Type B pancreatic cell (in vitro differentiated cells): ENCODE measurements at regions not wholly inside any gene's neighbourhood (a gene's known extent, or its start where the extent isn't known, plus 50 kb on each side); places are given as distances from the start of the nearest gene placed in this dataset.

Source experiments
- DNase-seq: peaks from one replicate; pipeline ENCODE4 v3.0.0; 2021; ENCODE audit warnings: mixed read lengths; ENCODE audit not compliant: unreplicated experiment; ENCODE audit errors: extremely low spot score
- H3K27ac Mint-ChIP-seq: 2 replicates; pipeline ENCODE4 v1.8.0; 2021; ENCODE audit warnings: mild to moderate bottlenecking, mixed read lengths
- H3K27me3 Mint-ChIP-seq: 2 replicates; pipeline ENCODE4 v1.8.0; 2021; ENCODE audit warnings: mixed read lengths
- H3K36me3 Mint-ChIP-seq: 2 replicates; pipeline ENCODE4 v1.8.0; 2021; ENCODE audit warnings: mixed read lengths
- H3K4me1 Mint-ChIP-seq: one replicate; pipeline ENCODE4 v1.8.0; 2021; ENCODE audit warnings: mixed read lengths; ENCODE audit not compliant: unreplicated experiment
- H3K4me3 Mint-ChIP-seq: 2 replicates; pipeline ENCODE4 v1.8.0; 2021; ENCODE audit warnings: mild to moderate bottlenecking, mixed read lengths
- H3K9me3 Mint-ChIP-seq: 2 replicates; pipeline ENCODE4 v1.8.0; 2021; ENCODE audit warnings: mixed read lengths
- TF ChIP-seq, protein P1 (sequence below): fragments of 200-600 bp; sonication (generic); conservative IDR thresholded peaks from 2 replicates; pipeline ENCODE4 v1.5.0; 2021; ENCODE audit warnings: antibody characterized with exemption, mild to moderate bottlenecking

DNA sequence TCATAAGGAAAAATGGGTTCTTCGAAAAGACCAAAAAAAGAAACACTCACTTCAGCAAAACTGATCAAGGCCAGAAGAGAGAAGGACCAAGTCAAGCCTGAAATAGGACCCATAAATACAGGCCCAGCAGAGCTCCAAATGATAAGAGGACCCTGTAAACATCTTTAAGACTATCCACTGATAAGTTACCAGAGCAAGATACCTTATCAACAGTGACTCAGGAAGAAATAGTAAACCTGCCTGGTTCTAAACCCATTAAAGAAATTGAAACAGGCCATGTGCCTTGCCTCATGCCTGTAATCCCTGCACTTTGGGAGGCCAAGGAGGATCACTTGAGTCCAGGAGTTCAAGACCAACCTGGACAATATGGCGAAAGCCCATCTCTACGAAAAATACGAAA is 81.8 kb upstream of the ERRFI1 start:
- H3K9me3 Mint-ChIP-seq: peaks cover 25% of the 10 kb centered on the region
- no peak for DNase-seq
- peak overlapping the region; percentile 17 for H3K27ac Mint-ChIP-seq

DNA sequence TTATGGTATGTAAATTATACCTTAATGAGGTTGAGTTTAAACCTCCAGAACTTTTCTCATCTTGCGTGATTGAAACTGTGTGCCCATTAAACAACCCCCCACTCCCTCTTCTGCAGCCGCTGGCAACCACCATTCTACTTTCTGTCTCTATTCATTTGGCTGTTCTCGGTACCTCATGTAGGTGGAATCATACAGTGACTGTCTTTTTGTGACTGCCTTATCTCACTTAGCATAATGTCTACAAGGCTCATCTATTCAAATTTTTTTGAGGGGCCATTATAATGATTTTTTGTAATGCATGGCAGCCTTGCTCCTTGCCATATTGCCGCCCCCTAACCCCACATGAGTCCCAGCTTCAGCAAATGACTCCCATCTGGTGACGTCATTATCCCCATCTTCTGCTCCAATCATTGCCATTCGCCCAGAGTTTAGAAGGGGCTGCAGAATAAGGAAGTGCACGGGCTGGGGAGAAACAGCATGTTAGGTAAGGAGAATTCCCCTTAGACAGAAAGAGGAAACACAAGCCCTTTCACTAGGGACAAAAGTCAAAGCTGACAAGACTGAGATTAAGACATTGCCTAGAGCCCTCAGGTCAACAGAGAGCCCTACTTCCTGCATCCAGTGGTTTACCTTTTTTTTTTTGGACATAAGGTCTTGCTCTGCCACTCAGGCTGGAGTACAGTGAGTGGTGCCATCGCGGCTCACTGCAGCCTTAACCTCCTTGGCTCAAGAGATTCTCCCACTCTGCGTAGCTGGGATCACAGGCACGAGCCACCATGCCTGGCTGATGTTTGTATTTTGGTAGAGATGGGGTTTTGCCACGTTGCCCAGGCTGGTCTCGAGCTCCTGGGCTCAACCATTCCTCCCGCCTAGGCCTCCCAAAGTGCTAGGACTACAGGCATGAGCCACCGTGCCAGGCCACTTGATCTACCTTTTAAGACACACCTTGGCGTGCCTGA is 78.4 kb upstream of the ERRFI1 start:
- no peaks in the 10 kb centered on the region for H3K27me3 Mint-ChIP-seq
- H3K27ac Mint-ChIP-seq: no peak overlapping the region

More for the DNA sequence above, 81.8 kb upstream of the ERRFI1 start:
- TF ChIP-seq, protein P1, sequence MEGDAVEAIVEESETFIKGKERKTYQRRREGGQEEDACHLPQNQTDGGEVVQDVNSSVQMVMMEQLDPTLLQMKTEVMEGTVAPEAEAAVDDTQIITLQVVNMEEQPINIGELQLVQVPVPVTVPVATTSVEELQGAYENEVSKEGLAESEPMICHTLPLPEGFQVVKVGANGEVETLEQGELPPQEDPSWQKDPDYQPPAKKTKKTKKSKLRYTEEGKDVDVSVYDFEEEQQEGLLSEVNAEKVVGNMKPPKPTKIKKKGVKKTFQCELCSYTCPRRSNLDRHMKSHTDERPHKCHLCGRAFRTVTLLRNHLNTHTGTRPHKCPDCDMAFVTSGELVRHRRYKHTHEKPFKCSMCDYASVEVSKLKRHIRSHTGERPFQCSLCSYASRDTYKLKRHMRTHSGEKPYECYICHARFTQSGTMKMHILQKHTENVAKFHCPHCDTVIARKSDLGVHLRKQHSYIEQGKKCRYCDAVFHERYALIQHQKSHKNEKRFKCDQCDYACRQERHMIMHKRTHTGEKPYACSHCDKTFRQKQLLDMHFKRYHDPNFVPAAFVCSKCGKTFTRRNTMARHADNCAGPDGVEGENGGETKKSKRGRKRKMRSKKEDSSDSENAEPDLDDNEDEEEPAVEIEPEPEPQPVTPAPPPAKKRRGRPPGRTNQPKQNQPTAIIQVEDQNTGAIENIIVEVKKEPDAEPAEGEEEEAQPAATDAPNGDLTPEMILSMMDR: no peak
- H3K36me3 Mint-ChIP-seq: peaks cover 4% of the 10 kb centered on the region
- H3K27me3 Mint-ChIP-seq: no peaks in the 10 kb centered on the region
- H3K4me3 Mint-ChIP-seq: no peak overlapping the region
- peaks cover 6% of the 10 kb centered on the region for H3K4me1 Mint-ChIP-seq

GRCh38 chr1:8097908-8098307 is 71.8 kb upstream of the ERRFI1 start:
- H3K4me3 Mint-ChIP-seq: peak overlapping the region; percentile 12
- no peaks in the 10 kb centered on the region for H3K36me3 Mint-ChIP-seq
- no peak for DNase-seq
- H3K27ac Mint-ChIP-seq: peak overlapping the region; percentile 89
- no peaks in the 10 kb centered on the region for H3K27me3 Mint-ChIP-seq
- H3K4me1 Mint-ChIP-seq: peaks cover 42% of the 10 kb centered on the region
- H3K9me3 Mint-ChIP-seq: peaks cover 4% of the 10 kb centered on the region
- TF ChIP-seq, protein P1: no peak

More for the DNA sequence above, 78.4 kb upstream of the ERRFI1 start:
- Mint-ChIP-seq H3K4me3 (no peak overlapping the region), H3K36me3 (peaks cover 4% of the 10 kb centered on the region), H3K9me3 (peaks cover 22% of the 10 kb centered on the region), H3K4me1 (peaks cover 6% of the 10 kb centered on the region)
- TF ChIP-seq, protein P1: no peak
- no peak for DNase-seq

DNA sequence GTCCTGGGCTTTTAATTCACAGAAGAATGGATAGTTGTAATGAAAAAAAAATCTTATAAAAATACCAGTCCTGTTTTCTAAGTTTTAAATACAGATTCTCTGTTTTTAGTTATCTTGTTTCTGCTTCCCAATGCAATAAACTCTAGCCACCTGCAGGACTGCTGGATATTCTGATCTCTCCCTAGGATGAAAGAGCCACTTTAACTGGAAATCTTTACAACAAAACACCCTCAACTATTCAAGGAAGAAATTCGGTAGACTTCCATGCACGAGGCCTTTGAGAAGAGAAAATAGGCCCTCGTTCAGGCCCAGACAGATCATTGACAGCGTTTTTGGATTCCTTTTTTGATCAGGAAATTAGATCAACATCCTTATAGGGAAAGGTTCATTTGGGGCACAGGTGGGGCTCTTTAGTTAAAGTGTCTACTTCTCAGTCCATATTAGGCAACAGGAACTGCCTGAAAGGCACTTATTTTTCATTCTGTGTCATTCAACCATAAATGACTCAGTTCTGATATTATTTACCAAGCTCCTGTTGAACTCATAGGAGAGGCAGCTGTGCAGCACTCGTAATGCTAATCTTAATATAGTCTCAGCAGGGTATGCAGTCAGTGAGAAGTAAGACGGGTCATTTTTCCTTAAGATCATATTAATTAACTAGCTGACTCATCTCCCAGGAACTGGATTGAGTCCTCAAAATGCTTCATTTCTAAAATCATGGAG is 71.1 kb upstream of the ERRFI1 start:
- Mint-ChIP-seq H3K9me3 (peaks cover 4% of the 10 kb centered on the region), H3K4me3 (peak overlapping the region; percentile 12), H3K36me3 (no peaks in the 10 kb centered on the region), H3K4me1 (peaks cover 49% of the 10 kb centered on the region), H3K27me3 (peaks cover 4% of the 10 kb centered on the region), H3K27ac (peak overlapping the region; percentile 89)
- DNase-seq: no peak
- TF ChIP-seq, protein P1: no peak

DNA sequence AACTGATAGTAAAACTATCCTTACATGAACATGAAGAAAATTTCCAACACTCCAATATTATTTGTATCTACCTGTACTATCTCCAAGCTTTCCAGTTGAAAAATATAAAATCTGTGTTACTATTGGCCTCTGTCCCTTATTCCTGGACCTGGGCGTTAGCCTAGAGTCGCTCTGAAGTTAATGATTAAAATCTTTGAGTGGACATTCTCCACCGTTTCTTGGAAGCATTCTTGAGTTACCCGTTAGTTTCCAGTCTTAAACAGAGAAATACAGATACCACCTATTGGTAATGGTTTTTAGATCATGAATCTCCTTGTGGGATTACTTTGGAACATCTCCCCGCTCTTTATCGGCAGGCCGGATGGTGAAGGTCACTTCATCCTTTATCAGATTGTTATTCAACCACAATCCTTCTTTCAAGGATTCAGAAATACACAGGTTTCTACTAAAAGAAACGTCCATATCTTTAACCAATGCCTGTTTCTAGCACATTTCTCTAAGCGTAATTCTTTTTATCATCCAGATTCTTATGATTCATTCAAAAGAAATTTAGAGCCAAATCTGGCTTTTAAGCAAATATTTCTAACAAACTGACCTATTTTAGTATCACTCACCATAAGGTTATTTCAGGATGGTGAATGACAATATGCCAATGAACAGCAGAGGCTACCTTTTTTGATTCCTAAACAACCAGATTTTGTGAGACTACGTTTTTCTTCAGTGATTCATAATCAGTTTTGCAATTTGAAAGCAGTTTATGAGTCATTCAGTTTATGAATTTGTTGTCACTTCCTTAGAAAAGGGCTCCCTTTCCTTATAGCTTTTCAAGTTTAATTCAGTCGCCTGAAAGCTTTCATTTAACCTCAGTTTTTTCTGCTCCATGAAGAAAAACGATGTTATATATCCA is 70.2 kb upstream of the ERRFI1 start:
- Mint-ChIP-seq H3K36me3 (no peaks in the 10 kb centered on the region), H3K9me3 (peaks cover 1% of the 10 kb centered on the region), H3K27ac (peak overlapping the region; percentile 89), H3K4me1 (peaks cover 49% of the 10 kb centered on the region), H3K27me3 (peaks cover 4% of the 10 kb centered on the region), H3K4me3 (peak overlapping the region; percentile 70)
- no peak for DNase-seq
- TF ChIP-seq, protein P1: no peak
